RCC 7860 (cell line): ENCODE measurements at regions not wholly inside any gene's neighbourhood (a gene's known extent, or its start where the extent isn't known, plus 50 kb on each side); places are given as distances from the start of the nearest gene placed in this dataset.
A peak's percentile ranks its signal among the peaks of the same experiment; 100 is the strongest.

Experiments
- DNase-seq: peaks from one replicate; pipeline ENCODE4 v3.0.0-alpha.2; 2015; ENCODE audit warnings: low spot score
- FAIRE-seq: peaks from 2 replicates; lab custom pipeline; 2012; peaks lifted over from hg19 to GRCh38; lab: Jason Lieb, UNC

DNA sequence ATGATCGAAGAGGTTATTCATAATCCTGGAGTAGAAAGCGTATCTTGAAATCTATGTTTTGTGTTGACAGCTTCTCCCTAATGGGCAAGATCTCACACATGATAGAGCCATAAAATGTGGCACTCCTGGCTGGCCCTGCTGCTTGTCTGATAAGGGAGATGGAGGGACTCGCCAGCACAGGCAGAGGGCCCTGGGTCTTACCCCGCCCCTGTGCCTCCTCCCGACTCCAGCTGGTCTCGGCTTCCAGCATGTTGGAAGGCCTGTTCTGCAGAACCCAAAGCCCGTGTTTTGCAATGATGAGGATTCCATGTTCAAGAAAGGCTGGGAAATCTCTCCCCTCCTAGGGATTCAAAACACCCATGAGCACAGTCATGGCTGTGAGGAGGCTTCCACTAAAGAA, 106.7 kb upstream of the SDK2 start:
- DNase-seq (no peak), FAIRE-seq (no peak)

DNA sequence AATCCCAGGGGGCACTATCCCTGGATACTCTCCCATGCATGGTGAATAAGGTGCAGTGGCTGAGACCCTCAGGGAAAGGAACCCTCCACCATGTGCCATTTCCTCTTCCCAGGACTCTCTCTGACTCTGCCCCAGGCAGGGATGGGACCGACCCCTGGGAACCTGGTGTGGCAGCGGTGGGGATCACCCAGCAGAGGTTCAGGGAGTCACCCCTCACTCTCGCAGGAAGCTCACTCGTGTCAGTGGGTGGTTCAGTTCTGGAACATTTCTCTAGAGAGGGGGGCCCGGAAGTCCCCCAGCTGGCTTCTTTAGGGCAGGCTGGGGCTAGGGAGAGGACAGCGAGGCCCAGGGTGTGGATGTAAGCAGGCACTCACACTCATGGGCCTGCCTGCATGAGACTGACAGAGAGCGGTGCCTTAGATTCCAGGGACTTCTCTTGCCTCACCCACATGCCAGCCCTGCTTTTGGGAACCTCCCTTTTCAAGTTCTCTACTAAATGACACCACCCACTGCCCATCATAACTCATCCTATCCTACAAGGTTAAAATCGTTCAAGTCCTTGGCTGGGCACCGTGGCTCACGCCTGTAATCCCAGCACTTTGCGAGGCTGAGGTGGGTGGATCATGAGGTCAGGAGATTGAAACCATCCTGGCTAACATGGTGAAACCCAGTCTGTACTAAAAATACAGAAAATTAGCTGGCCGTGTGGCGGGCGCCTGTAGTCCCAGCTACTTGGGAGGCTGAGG, 109.7 kb upstream of the SDK2 start:
- no peak for FAIRE-seq
- DNase-seq: no peak

DNA sequence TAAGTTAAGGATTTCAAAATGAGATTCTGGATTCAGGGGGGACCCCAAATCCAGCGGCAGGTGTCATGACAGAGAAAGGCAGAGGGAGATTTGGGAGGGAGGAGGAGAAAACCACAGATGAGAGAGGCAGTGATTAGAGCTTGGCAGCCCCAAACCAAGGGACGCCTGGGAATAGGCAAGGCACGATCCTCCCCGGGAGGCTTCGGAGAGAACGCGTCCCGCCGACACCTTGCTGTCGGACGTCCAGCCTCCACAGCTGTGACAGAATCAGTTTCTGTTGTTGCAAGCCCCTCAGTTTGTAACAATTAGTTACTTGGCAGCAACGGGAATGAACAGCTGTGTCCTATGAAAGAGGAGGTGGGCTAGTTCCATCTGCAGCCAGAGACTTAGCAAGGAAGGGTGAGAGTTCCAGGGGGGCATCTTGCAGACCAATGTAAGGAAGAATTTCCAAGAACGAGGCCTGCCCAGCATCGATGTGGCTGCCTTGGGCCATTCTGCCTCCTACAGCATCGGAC, 110.7 kb upstream of the SDK2 start:
- no peak for DNase-seq
- FAIRE-seq: no peak

DNA sequence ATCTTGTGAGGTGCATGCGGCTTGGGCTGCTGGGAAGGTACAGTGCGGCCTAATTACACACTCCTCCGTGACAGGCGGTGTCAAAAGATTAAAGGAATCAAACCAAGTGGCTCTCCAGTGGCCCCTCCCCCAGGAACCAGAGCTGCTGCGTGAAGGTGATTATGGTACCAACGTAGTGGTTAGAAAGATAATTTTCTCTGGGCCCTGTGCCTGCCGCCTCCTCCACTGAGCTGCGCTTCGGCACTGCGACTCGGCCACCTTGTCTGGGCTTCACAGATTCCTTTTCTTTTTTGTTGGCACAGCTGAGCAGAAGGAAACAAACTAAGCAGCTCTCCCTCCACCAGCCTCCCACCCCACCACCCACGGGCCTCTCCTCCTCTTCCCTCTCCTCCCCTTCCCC, 113.2 kb upstream of the SDK2 start:
- DNase-seq: no peak
- no peak for FAIRE-seq

DNA sequence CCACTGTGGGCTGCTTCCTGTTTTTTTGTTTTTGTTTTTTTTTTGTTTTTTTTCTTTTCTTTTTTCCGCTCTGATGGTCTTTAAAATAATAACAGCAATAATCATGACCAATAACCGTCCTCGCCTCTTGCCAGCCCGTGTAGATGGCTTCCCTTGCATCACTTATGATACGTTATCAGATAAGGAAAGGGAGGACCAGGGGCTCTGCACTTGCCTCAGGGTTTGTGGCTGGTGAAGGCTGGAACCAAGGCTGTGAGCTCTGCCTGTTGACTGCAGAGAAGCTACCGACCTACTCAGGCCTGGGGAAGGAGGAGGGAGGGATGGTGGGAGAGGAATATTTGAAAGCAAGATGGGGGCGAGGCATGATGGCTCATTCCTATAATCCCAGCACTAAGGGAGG, 114.0 kb upstream of the SDK2 start:
- FAIRE-seq (no peak), DNase-seq (no peak)

DNA sequence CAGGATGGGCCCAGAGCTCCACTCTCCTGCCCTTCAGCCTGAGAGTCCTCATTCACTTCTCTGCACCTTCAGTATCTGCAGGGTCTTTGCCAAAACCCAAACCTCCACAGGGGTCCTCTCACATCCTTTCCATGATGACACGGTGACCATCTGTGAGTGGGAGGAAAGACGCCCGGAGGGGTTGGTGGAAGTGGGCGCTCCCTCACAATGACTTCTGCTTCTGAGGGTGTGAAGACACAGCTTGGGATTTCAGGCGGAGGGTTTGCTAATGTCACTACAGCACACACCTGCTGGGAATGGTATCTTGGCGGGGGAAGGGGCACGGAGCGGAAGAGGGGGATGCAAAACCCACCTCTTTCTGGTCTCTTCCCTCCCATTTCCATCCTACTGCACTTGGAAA, 115.1 kb upstream of the SDK2 start:
- FAIRE-seq (no peak), DNase-seq (no peak)

DNA sequence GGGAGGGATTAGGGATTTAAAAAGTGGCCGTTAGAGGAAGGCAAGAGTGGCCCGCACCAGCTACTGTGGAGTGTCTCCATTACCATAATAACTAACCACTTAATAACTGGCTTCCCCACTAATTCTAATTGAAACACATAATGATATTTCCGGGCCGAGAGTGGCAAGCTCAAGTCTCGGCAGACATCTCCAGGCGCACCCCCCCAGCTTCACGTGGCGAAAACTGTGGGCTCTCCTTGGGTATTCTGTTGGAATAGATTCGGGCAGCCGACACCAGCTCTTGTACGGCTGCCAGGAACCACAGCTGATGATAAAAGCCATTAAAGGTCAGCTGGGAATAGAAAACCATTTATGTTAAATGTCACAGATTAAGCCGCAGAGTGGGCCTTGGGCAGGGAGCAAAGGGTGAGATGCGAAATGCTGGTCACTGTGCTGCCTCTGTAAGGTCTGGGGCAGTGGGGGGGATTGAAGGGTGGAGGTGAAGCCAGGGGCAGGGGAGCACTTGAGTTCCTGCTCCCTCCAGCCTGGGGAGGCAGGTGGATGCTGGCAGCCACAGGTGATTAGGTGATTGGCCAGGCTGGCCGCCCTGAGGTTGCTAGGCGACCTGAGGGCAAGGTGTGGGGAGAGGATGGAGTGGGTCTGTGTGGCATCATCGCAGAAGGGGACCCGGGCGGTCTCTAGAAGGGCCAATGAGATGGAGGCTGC, 115.6 kb upstream of the SDK2 start:
- FAIRE-seq (no peak), DNase-seq (no peak)

DNA sequence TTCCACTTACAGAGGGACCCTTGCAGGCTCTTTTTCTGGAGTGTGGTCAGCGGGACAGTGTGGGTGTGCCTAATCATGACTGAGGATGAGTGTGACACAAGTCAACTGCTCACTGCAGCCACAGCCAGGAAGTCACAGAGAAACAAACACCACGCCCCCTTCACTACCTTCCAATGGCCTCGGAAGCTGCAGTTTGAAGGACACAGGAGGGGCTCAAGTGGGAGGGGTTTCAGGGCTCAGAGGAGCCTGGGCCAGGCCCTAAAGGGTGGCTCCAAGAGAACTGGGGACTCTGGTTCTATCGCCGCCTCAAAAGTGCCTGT, 116.2 kb upstream of the SDK2 start:
- no peak for DNase-seq

DNA sequence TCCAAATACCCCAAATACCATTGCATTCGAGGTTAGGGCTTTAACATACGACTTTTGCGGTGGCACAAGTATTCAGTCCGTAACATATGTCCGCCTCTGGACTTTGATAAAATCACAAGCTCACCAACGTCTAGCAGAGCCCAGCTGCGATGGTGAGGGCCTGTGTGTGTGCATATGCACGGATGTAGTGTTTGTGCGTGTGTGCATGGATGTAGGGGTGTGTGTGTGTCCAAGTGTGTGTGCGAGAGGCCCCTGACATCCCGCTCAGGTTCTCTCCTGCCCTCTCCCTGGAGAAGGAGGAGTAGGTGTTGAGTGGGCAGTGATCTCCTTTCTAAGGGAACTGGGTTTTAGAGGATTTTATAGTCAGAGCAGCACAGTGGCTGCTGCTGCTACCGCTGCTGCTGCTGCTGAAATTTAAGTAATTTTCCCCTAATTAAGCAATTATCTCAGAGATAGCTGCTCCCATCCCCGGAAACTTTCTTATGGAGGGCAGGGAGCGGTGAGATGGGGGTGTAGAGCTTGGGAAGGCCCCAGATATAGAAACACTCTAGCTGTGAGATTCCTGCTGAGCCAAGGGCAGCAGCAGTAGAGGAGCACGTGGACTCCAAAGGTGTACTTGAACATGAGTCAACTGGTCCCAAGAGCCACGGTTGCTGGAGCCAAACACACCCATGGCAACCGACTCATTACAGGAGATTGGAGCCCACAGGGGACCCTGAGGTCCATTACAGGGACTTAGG, 121.7 kb upstream of the SDK2 start:
- FAIRE-seq: no peak
- DNase-seq: no peak

More for the DNA sequence above, 116.2 kb upstream of the SDK2 start:
- no peak for FAIRE-seq

DNA sequence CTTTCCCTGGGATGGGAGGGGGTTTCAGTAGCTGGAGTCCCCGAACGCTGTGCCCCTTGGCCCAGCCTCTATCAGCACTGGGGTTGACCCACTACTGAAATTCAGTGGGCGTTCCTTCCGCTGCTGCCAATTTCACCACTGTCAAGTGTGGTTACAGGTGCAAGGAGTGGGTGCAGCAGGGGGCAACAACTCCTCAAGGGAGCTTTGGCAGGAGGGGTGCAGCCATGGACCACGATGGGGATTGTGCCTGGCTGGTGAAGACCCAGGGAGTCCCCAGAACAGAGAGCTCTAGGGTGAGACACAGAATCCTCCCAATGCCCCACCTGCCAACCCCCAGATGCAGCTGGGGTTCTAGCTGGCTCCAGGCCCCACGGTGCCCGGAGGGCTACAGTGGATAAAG, 123.5 kb upstream of the SDK2 start:
- FAIRE-seq (no peak), DNase-seq (no peak)

DNA sequence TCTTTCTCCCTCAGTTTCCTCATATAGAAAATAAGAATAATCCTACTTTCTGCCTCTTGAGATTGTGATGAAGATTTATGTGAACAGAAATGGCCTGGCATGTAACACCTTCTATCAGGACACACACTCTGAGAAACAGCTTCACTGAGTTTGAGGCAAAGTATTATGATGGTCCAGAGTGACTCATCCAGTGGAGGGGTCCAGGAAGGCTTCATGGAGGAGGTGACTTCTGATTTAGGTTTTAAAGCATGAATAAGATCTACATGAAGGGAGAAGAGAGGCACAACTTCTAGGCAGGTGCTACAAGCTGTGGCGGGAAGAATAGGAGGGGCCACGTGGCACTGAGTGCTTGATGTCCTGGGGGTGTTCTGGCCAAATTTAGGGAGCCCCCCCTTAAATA, 124.4 kb upstream of the SDK2 start:
- FAIRE-seq (no peak), DNase-seq (no peak)

DNA sequence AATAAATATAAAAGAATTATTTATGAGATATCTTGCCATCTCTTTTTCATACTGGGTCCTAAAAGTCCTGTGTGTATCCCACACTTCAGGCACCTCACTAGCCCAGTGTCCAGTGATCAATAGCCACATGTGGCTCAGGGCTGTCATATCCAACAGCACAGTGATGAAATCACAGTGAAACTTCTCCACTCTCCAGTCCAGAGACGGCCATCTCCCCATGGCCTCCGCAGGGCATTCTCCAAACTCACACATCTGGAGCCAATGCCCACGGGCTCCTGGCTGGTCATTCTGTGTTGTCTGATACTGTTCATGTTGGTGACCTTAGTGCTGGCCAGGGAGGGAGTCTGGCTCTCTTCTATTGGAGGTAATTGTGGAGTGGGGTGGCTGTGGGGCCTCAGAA, 125.2 kb upstream of the SDK2 start:
- FAIRE-seq: no peak

DNA sequence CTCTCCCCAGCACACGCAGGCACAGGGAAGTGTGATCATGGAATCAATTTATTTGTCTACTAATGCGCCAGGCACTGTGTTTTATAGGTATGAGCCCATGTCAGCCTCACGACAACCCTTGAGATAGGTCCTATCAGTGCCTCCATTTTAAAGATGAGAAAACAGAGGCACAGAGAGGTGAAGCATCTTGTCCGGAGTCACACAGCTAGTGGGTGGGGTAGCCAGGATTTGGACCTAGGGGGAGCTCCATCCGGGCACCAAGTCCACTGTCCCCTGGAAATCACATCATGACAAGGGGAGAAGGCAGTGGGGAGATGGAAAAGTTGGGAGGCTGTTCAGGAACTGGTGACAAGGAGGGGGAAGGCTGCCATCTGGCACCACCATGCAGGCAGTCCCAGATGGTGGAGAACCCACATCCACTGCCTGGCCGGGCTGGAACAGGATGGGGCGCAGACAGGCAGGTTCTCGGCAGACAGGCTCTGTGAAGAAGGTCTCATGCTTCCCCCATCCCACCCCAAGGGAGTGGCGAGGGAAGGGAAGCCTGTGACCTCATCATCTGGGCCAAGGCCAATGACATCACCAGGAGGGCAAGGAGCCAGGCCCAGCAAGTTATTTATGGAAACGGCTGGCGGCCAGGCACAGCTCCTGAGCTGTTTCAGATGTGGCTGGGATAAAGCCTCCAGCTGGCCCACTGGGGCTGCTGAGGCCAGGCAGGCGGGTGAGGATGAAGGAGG, 126.0 kb upstream of the SDK2 start:
- DNase-seq: peak; percentile 18
- no peak for FAIRE-seq

More for the DNA sequence above, 125.2 kb upstream of the SDK2 start:
- no peak for DNase-seq

DNA sequence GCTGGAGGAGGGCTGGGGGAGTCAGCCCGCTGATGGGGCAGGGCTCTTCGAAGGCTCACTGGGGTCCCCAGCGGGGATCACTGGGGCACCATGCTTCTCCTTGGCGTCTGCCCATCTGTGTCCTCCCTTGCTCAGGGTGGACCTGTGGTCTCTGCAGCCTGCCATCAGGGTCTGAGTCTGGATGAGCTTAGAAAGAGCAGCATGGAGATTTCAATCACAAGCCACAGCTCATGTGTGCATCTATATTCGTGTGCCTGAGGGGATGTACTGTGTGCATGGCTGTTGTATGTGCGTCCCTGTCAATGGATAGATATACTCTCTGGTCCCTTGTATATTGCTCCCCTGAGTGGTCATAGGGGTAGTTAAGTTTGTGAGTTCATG, 126.6 kb upstream of the SDK2 start:
- FAIRE-seq (no peak), DNase-seq (no peak)

DNA sequence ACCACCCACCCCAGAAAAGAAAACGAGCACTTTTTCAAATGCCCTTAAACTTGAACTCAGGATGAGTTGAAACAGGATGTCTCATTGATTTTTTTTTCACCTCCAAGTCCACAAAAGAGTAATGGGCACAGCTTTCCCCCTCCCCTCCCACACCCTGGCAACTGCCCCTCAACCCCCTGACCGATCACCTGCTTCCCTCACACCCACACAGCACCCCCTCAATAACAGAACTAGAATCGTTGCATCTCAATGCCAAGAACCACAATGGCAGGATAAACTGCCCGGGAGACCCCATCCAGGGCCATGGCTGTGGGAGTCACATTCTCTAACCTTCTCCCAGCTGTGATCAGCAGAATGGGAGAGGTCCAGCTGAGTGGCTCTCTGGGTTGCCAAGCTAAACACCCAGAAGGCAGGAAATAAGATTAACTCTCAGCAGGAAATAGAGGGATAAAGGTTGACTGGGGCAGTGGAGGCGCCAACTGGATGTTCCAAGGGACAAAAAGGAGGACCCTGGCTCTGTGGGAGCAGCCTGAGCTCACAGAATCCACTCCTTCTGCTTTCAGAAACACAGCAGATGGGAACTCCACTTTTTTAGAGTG, 128.0 kb upstream of the SDK2 start:
- no peak for FAIRE-seq
- no peak for DNase-seq

DNA sequence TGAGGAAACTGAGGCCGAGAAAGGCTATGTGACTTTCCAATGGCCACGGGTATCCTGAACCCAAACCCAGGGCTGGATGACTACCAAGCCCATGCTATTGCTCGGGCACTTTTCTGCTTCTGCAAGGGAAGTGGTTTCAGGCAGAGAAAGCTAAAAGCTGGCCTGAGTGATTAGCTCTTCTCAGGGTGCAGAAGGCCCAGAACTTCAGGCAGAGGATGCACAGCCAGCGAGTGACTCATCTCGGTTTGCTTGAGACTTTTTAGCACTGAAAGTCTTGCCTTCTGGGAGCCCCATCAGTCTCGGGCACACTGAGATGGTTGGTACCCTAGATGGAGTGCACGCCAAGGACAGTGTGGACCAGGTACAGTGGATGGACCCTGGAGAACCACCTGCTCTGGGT, 129.5 kb upstream of the SDK2 start:
- FAIRE-seq: no peak
- DNase-seq: no peak

DNA sequence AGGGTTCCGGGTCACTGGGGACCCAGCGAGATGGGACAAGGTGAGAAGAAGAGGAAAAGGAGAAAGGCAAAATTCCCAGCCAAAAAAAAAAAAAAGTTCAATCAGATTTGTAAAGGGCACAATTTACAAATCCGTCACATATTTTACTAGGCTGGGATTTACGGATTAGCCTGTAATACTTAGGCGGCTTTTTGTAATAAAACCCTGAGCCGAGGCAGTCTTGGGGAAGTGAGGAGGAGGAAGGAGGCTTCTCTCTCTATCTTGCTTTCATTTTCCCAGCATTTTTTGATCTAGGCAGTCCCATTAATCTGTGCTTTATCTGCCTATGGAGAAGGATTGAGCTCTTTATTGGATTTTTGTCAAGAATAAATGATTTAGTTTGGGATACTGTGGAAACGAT, 130.6 kb upstream of the SDK2 start:
- DNase-seq: no peak
- no peak for FAIRE-seq

DNA sequence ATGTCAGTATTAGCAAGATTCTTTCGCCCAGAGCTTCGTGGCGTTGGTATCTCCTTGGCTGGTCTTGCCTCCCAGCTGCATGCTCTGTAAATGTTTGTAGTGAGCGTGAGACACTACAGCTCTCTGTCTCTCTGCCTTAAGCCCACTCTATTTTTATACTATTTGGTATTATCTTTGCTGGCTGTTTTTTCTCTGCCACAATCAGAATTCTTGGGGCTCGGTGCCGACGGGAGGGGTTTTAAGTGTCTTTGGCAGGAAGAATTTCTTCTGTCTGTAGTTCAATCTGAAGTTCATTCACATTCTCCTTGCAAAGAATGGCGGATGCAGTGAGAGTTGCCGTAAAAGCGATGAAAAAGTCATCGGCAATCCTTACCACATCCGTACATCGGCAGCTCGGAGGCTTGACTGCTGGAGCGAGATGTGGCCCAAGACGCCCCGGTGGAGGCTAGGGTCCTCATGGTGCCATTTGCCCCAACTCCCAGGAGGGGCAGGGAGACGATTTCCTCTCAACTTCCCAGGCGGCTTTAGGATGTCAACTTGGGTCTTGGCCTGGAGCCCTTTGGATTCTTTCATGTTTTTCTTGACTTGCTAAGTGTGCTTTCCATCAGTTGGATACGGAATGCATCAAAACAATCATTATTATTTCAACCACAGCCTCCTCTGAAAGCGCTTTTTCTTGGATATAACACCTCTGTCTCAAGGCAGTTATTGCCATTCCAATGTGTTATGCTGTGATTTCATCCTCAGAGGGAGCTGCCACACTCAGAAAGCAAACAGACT, 132.3 kb upstream of the SDK2 start:
- DNase-seq (no peak), FAIRE-seq (no peak)

DNA sequence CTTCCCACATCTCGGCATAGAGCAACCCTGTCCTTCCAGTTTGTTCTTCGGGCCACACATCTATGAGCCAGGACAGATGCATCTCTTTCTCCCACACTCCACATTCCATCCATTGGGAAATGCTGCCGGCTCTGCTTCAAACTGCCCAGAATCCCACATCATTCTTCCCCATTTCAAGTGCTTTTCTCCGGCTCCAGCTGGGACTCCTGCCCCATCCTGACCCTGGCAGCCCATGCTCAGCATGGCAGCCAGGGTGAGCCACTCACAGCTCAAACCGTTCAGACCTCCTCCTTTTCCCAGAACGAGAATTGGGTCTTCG, 132.8 kb upstream of the SDK2 start:
- no peak for DNase-seq
- FAIRE-seq: no peak

DNA sequence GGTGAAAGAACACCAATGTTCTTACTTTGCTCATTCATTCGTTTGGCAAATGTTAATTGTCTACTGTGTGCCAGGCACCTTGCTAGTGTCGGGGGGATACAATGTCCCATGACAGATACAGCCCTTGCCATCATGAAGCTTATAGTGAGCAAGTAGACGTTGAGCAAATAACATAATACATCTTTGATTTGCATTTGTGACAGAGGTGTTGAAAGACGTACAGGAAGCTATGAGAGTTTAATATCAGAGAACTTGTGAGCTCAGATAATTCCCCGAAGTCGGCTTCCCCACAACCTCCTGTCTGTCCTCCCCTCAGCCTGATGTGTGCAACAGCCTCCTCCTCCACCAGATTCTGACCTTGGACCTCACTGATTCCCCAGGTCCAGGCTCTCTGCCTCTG, 138.0 kb upstream of the SDK2 start:
- FAIRE-seq (no peak), DNase-seq (no peak)
